ENCODE measurements at regions not wholly inside any gene's neighbourhood (a gene's known extent, or its start where the extent isn't known, plus 50 kb on each side); places are given as distances from the start of the nearest gene placed in this dataset.
"Not testable (repeated sequence)": the region's sequence is repeated elsewhere in the genome, so short reads cannot be mapped to it uniquely, and the experiment has no call there.

GRCh38 chr14:25394356-25394755, 344.4 kb upstream of the STXBP6 start:
- no peak for DNase-seq (ENCODE audit: extremely low read depth, insufficient read length)
- no peak overlapping the region for H3K4me3 ChIP-seq (replicated peaks; ENCODE audit: low read depth, low read length)
- H3K36me3 ChIP-seq (ENCODE audit: control insufficient read depth, insufficient read depth, low read length) = no peaks in the 10 kb centered on the region
- no peak for TF ChIP-seq CTCF (IDR thresholded peaks at IDR 0.05; ENCODE audit: insufficient read depth, low read length, poor library complexity, severe bottlenecking)
- H3K27me3 ChIP-seq (replicated peaks; ENCODE audit: control insufficient read depth, insufficient read depth, low read length) = no peaks in the 10 kb centered on the region

DNA sequence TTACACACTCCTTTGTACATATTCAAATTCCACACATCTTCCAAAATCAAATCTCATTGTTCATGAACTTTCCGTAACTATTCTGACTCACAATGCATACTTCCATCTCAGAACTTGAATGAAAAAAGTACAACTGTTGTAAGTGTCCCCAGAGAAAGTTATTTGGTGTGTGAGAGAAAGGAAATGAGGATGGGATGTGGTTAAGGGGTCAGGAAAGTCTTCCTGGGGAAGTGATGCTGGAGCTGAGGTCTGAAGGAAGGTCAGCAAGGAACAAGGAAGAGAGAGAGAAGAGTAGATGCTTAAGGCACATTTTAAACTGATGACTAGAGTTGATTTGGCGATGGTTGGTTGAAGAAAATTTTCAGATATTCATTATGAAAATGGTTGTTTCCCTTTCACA, 340.0 kb upstream of the STXBP6 start:
- Histone ChIP-seq H3K4me3 (replicated peaks; ENCODE audit: low read depth, low read length) (no peak overlapping the region), H3K36me3 (ENCODE audit: control insufficient read depth, insufficient read depth, low read length) (no peaks in the 10 kb centered on the region), H3K27me3 (replicated peaks; ENCODE audit: control insufficient read depth, insufficient read depth, low read length) (no peaks in the 10 kb centered on the region)
- DNase-seq (ENCODE audit: extremely low read depth, insufficient read length) = no peak
- TF ChIP-seq CTCF (IDR thresholded peaks at IDR 0.05; ENCODE audit: insufficient read depth, low read length, poor library complexity, severe bottlenecking) = no peak

- H3K36me3 ChIP-seq (ENCODE audit: control insufficient read depth, insufficient read depth, low read length) = no peaks in the 10 kb centered on the region
- H3K4me3 ChIP-seq (replicated peaks; ENCODE audit: low read depth, low read length) = no peak overlapping the region
- DNase-seq (ENCODE audit: extremely low read depth, insufficient read length) = no peak
- TF ChIP-seq CTCF (IDR thresholded peaks at IDR 0.05; ENCODE audit: insufficient read depth, low read length, poor library complexity, severe bottlenecking) = no peak
- no peaks in the 10 kb centered on the region for H3K27me3 ChIP-seq (replicated peaks; ENCODE audit: control insufficient read depth, insufficient read depth, low read length)
Observed at GRCh38 chr14:25381498-25381897, 331.6 kb upstream of the STXBP6 start.

DNA sequence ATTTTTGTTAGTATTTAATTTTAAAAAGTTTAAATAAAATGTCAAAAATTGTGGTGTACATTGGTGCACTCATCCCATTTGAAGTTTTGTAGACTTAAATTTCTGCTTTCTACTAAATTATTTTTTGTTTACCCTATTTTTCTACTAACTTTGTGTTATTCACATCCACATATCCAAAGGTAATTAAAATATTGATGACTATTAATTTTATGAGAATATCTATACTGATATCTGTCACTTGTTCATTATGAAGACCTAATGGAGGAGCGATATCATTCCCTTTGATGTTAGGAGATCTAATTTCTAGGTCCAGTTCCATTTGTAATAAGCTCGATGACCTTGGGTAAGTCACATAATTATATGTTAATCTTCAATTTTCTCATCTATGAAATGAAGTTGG, 325.7 kb upstream of the STXBP6 start:
- H3K4me3 ChIP-seq (replicated peaks; ENCODE audit: low read depth, low read length) = no peak overlapping the region
- no peak for DNase-seq (ENCODE audit: extremely low read depth, insufficient read length)
- H3K36me3 ChIP-seq (ENCODE audit: control insufficient read depth, insufficient read depth, low read length) = no peaks in the 10 kb centered on the region
- no peak for TF ChIP-seq CTCF (IDR thresholded peaks at IDR 0.05; ENCODE audit: insufficient read depth, low read length, poor library complexity, severe bottlenecking)
- H3K27me3 ChIP-seq (replicated peaks; ENCODE audit: control insufficient read depth, insufficient read depth, low read length) = no peaks in the 10 kb centered on the region

DNA sequence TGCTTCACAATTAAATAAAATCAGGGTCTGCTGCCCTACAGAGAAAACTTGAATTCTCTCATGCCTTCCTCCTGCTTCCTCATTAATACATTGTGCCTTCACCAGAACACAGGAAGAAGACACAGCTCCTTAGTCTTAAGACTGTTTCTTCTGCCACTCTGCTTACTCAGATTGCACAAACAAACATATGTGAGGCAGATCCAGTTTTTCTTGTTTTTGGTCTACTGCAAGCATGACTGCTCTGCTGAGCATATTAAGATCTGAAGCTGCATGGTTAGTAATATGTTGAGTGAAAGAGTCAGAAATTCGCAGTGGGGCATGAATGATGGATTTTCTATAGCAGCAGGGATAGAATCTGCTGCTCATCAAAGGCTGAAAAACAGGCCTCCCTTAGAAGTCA, 321.1 kb upstream of the STXBP6 start:
- no peak overlapping the region for H3K4me3 ChIP-seq (replicated peaks; ENCODE audit: low read depth, low read length)
- DNase-seq (ENCODE audit: extremely low read depth, insufficient read length) = no peak
- no peak for TF ChIP-seq CTCF (IDR thresholded peaks at IDR 0.05; ENCODE audit: insufficient read depth, low read length, poor library complexity, severe bottlenecking)
- H3K27me3 ChIP-seq (replicated peaks; ENCODE audit: control insufficient read depth, insufficient read depth, low read length) = no peaks in the 10 kb centered on the region
- no peaks in the 10 kb centered on the region for H3K36me3 ChIP-seq (ENCODE audit: control insufficient read depth, insufficient read depth, low read length)

DNA sequence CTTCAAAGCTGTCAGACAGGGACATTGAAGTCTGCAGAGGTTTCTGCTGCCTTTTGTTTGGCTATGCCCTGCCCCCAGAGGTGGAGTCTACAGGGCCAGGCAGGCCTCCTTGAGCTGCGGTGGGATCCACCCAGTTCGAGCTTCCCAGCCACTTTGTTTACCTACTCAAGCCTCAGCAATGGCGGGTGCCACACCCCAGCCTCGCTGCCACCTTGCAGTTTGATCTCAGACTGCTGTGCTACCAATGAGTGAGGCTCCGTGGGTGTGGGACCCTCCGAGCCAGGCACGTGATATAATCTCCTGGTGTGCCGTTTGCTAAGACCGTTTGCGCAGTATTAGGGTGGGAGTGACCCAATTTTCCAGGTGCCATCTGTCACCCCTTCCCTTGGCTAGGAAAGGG, 320.1 kb upstream of the STXBP6 start:
- DNase-seq (ENCODE audit: extremely low read depth, insufficient read length); H3K4me3 ChIP-seq (replicated peaks; ENCODE audit: low read depth, low read length); H3K36me3 ChIP-seq (ENCODE audit: control insufficient read depth, insufficient read depth, low read length); H3K27me3 ChIP-seq (replicated peaks; ENCODE audit: control insufficient read depth, insufficient read depth, low read length): not testable (repeated sequence)

Data from GM06990 (cell line).